Stomach smooth muscle (tissue), 2 donors: ENCODE measurements at regions not wholly inside any gene's neighbourhood (a gene's known extent, or its start where the extent isn't known, plus 50 kb on each side); places are given as distances from the start of the nearest gene placed in this dataset.

Experiments
- H3K27ac ChIP-seq: one replicate; pipeline ENCODE4 v1.7.0; 2013; ENCODE audit warnings: mild to moderate bottlenecking, low read length, inconsistent platforms
- H3K27me3 ChIP-seq, 2 donors: one replicate each; pipeline ENCODE4 v1.7.0; 2013; ENCODE audit warnings: low read length in 2 of 2; ENCODE audit not compliant: insufficient read depth in 2 of 2, control insufficient read depth in 1 of 2
- H3K36me3 ChIP-seq, 2 donors: one replicate each; pipeline ENCODE4 v1.7.0; 2013; ENCODE audit warnings: low read length in 2 of 2; ENCODE audit not compliant: control insufficient read depth in 2 of 2, insufficient read depth in 2 of 2
- H3K4me1 ChIP-seq: one replicate; pipeline ENCODE4 v1.7.0; 2013; ENCODE audit warnings: low read length; ENCODE audit not compliant: control insufficient read depth, insufficient read depth
- H3K4me3 ChIP-seq, 2 donors: one replicate each; pipeline ENCODE4 v1.7.0; 2013; ENCODE audit warnings: low read length in 2 of 2
- H3K9ac ChIP-seq, 2 donors: one replicate each; pipeline ENCODE4 v1.7.0; 2013; ENCODE audit warnings: low read length in 2 of 2, mild to moderate bottlenecking in 1 of 2
- H3K9me3 ChIP-seq, 2 donors: one replicate each; pipeline ENCODE4 v1.7.0; 2013; ENCODE audit warnings: low read length in 2 of 2; ENCODE audit not compliant: control insufficient read depth in 2 of 2
- donor health status: healthy.
- donor health status: Pancreatic carcinoma.

- H3K9ac ChIP-seq: no peak overlapping the region
- no peaks in the 10 kb centered on the region for H3K36me3 ChIP-seq
- H3K27me3 ChIP-seq: no peaks in the 10 kb centered on the region
- no peak overlapping the region for H3K27ac ChIP-seq
- H3K4me3 ChIP-seq: no peak overlapping the region
- H3K4me1 ChIP-seq: no peaks in the 10 kb centered on the region
- no peaks in the 10 kb centered on the region for H3K9me3 ChIP-seq
Measured at GRCh38 chr7:22676385-22676784, 50.6 kb upstream of the IL6 start.

GRCh38 chr7:22675917-22676343 lies 51.1 kb upstream of the IL6 start:
- H3K9me3 ChIP-seq: no peaks in the 10 kb centered on the region
- no peak overlapping the region for H3K9ac ChIP-seq
- no peak overlapping the region for H3K27ac ChIP-seq
- peaks cover 2% of the 10 kb centered on the region for H3K4me1 ChIP-seq
- no peak overlapping the region for H3K4me3 ChIP-seq
- H3K27me3 ChIP-seq: no peaks in the 10 kb centered on the region
- H3K36me3 ChIP-seq: no peaks in the 10 kb centered on the region

- no peaks in the 10 kb centered on the region for H3K9me3 ChIP-seq
- H3K9ac ChIP-seq: no peak overlapping the region
- H3K27me3 ChIP-seq: no peaks in the 10 kb centered on the region
- H3K27ac ChIP-seq: no peak overlapping the region
- H3K36me3 ChIP-seq: no peaks in the 10 kb centered on the region
- no peak overlapping the region for H3K4me3 ChIP-seq
- H3K4me1 ChIP-seq: peaks cover 2% of the 10 kb centered on the region
Measured at GRCh38 chr7:22675421-22675820, 51.6 kb upstream of the IL6 start.

GRCh38 chr7:22672846-22673680 lies 53.9 kb upstream of the IL6 start:
- no peaks in the 10 kb centered on the region for H3K36me3 ChIP-seq
- H3K4me3 ChIP-seq: no peak overlapping the region
- H3K27ac ChIP-seq: no peak overlapping the region
- peaks cover 2% of the 10 kb centered on the region for H3K4me1 ChIP-seq
- no peaks in the 10 kb centered on the region for H3K9me3 ChIP-seq
- no peak overlapping the region for H3K9ac ChIP-seq
- no peaks in the 10 kb centered on the region for H3K27me3 ChIP-seq

- Histone ChIP-seq H3K4me1 (peaks cover 2% of the 10 kb centered on the region), H3K4me3 (no peak overlapping the region), H3K27ac (no peak overlapping the region), H3K36me3 (no peaks in the 10 kb centered on the region), H3K9me3 (no peaks in the 10 kb centered on the region), H3K27me3 (no peaks in the 10 kb centered on the region), H3K9ac (no peak overlapping the region)
Measured at GRCh38 chr7:22671177-22671879, 55.7 kb upstream of the IL6 start.

GRCh38 chr7:22670422-22670815 lies 56.6 kb upstream of the IL6 start:
- H3K4me1 ChIP-seq: peaks cover 2% of the 10 kb centered on the region
- H3K36me3 ChIP-seq: no peaks in the 10 kb centered on the region
- no peak overlapping the region for H3K9ac ChIP-seq
- H3K4me3 ChIP-seq: no peak overlapping the region
- no peaks in the 10 kb centered on the region for H3K27me3 ChIP-seq
- no peaks in the 10 kb centered on the region for H3K9me3 ChIP-seq
- no peak overlapping the region for H3K27ac ChIP-seq

GRCh38 chr7:22669692-22670421 lies 57.1 kb upstream of the IL6 start:
- Histone ChIP-seq H3K27me3 (no peaks in the 10 kb centered on the region), H3K4me3 (no peak overlapping the region), H3K27ac (no peak overlapping the region), H3K4me1 (peaks cover 2% of the 10 kb centered on the region), H3K9ac (no peak overlapping the region), H3K36me3 (no peaks in the 10 kb centered on the region), H3K9me3 (no peaks in the 10 kb centered on the region)

- H3K9me3 ChIP-seq: no peaks in the 10 kb centered on the region
- no peak overlapping the region for H3K27ac ChIP-seq
- H3K36me3 ChIP-seq: no peaks in the 10 kb centered on the region
- peaks cover 2% of the 10 kb centered on the region for H3K4me1 ChIP-seq
- H3K4me3 ChIP-seq: no peak overlapping the region
- H3K27me3 ChIP-seq: no peaks in the 10 kb centered on the region
- no peak overlapping the region for H3K9ac ChIP-seq
Measured at GRCh38 chr7:22668971-22669401, 58.0 kb upstream of the IL6 start.

- H3K9ac ChIP-seq: no peak overlapping the region
- no peaks in the 10 kb centered on the region for H3K36me3 ChIP-seq
- no peaks in the 10 kb centered on the region for H3K9me3 ChIP-seq
- H3K27me3 ChIP-seq: no peaks in the 10 kb centered on the region
- peaks cover 2% of the 10 kb centered on the region for H3K4me1 ChIP-seq
- H3K27ac ChIP-seq: no peak overlapping the region
- no peak overlapping the region for H3K4me3 ChIP-seq
Measured at GRCh38 chr7:22667562-22668239, 59.3 kb upstream of the IL6 start.

- Histone ChIP-seq H3K27me3 (no peaks in the 10 kb centered on the region), H3K9ac (no peak overlapping the region), H3K27ac (no peak overlapping the region), H3K36me3 (no peaks in the 10 kb centered on the region), H3K4me3 (no peak overlapping the region), H3K9me3 (no peaks in the 10 kb centered on the region), H3K4me1 (peaks cover 2% of the 10 kb centered on the region)
Measured at GRCh38 chr7:22667187-22667561, 59.8 kb upstream of the IL6 start.
